Stimulated activated CD4-positive, alpha-beta T cell treated with anti-CD3 and anti-CD28 coated beads, TNF-alpha, amount 100 ng/mL, for 48 hours (primary cell): ENCODE measurements at regions not wholly inside any gene's neighbourhood (a gene's known extent, or its start where the extent isn't known, plus 50 kb on each side); places are given as distances from the start of the nearest gene placed in this dataset.
"Not testable (repeated sequence)": the region's sequence is repeated elsewhere in the genome, so short reads cannot be mapped to it uniquely, and the experiment has no call there.

Source experiments
- DNase-seq, 3 donors: peaks; one replicate each; pipeline ENCODE4 v3.0.0-alpha.2; 2020; ENCODE audit warnings: low read depth in 3 of 3

GRCh38 chr4:22573198-22573597, 57.3 kb upstream of the ADGRA3 start:
- no peak for DNase-seq

GRCh38 chr4:22573641-22574040, 57.8 kb upstream of the ADGRA3 start:
- DNase-seq = no peak

GRCh38 chr4:22574424-22574823, 58.6 kb upstream of the ADGRA3 start:
- DNase-seq = no peak

GRCh38 chr4:22574880-22575279, 59.0 kb upstream of the ADGRA3 start:
- no peak for DNase-seq

- no peak for DNase-seq
Measured at GRCh38 chr4:22587253-22587652, 71.4 kb upstream of the ADGRA3 start.

GRCh38 chr4:22593933-22594332, 78.1 kb upstream of the ADGRA3 start:
- DNase-seq = no peak

GRCh38 chr4:22595684-22596083, 79.8 kb upstream of the ADGRA3 start:
- no peak for DNase-seq

- no peak for DNase-seq
Measured at GRCh38 chr4:22596409-22596808, 80.5 kb upstream of the ADGRA3 start.

GRCh38 chr4:22597471-22597870, 81.6 kb upstream of the ADGRA3 start:
- DNase-seq = no peak

- not testable (repeated sequence) for DNase-seq
Measured at GRCh38 chr4:22598113-22599047, 82.5 kb upstream of the ADGRA3 start.

GRCh38 chr4:22599228-22599928, 83.5 kb upstream of the ADGRA3 start:
- DNase-seq = not testable (repeated sequence)

GRCh38 chr4:22599929-22600432, 84.1 kb upstream of the ADGRA3 start:
- DNase-seq = not testable (repeated sequence)

GRCh38 chr4:22601638-22602037, 85.8 kb upstream of the ADGRA3 start:
- DNase-seq = not testable (repeated sequence)

GRCh38 chr4:22607382-22607781, 85.4 kb upstream of the GBA3 start:
- DNase-seq = peak in 2 of 3 donors; percentile 2 to 43

GRCh38 chr4:22609951-22610525, 82.7 kb upstream of the GBA3 start:
- DNase-seq = not testable (repeated sequence)

GRCh38 chr4:22614114-22614513, 78.6 kb upstream of the GBA3 start:
- no peak for DNase-seq

- DNase-seq = no peak
Measured at GRCh38 chr4:22616516-22616915, 76.2 kb upstream of the GBA3 start.

GRCh38 chr4:22620144-22620543, 72.6 kb upstream of the GBA3 start:
- DNase-seq = not testable (repeated sequence)

- DNase-seq = not testable (repeated sequence)
Measured at GRCh38 chr4:22621970-22622369, 70.8 kb upstream of the GBA3 start.

GRCh38 chr4:22624002-22624401, 68.7 kb upstream of the GBA3 start:
- DNase-seq = not testable (repeated sequence)

- no peak for DNase-seq
Measured at GRCh38 chr4:22625311-22625710, 67.4 kb upstream of the GBA3 start.

- DNase-seq = not testable (repeated sequence)
Measured at GRCh38 chr4:22627851-22628250, 64.9 kb upstream of the GBA3 start.
